HG03342 (cell line): ENCODE measurements at regions not wholly inside any gene's neighbourhood (a gene's known extent, or its start where the extent isn't known, plus 50 kb on each side); places are given as distances from the start of the nearest gene placed in this dataset.
"Not testable (repeated sequence)": the region's sequence is repeated elsewhere in the genome, so short reads cannot be mapped to it uniquely, and the experiment has no call there.

Source experiments
- ATAC-seq: cut with Tn5 transposase; IDR thresholded peaks from one replicate; pipeline ENCODE4 v1.9.1; 2021; ENCODE audit warnings: mild to moderate bottlenecking, moderate library complexity; ENCODE audit not compliant: unreplicated experiment

GRCh38 chr9:119688547-119688946, 319.3 kb upstream of the BRINP1 start:
- ATAC-seq = no peak

DNA sequence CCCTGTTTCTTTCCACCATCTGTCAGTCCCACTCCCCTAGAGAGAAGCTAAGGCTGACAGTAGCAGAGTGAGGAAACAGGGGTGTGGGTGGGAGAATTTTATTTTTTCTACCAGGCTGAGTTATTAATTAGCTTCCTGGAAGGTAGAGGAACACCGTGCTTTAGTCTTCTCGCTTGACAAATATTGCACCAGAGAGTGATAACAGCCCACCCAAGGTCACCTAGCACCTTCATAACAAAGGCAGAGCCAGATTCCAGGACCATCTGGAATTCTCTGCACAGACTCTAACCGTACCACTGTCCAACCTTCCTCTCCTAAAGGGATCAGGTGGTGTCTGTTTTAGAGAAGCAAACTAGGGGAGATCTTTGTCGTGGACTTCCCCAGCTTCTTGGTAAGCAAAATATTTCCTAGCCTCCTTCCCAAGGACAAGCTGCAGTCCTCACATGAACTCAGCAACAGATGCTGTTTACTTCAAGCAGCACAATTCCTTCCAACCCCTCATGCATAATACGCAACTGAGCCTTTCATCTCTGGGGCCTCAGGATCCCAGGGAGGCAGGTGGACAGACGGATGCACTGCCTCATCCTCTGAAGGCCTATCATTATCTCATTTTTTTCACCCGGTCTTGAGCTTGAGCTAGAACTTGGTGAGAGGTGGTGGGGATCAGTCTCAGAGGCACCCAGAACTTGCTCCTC, 308.7 kb upstream of the BRINP1 start:
- no peak for ATAC-seq

- ATAC-seq = no peak
These were observed 306.7 kb upstream of the BRINP1 start for GRCh38 chr9:119675951-119676350.

DNA sequence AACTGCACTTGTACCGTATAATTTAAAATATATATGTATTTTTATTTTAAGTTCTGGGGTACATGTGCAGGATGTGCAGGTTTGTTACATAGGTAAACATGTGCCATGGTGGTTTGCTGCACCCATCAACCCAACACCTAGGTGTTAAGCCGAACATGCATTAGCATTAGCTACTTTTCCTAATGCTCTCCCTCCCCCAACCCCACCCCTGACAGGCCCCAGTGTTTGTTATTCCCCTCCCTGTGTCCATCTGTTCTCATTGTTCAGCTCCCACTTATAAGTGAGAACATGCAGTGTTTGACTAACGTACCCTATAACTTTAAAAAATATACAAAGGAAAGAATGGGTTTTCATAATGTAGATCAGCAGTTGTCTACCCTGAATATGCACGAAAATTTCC, 303.5 kb upstream of the BRINP1 start:
- ATAC-seq = not testable (repeated sequence)

GRCh38 chr9:119667916-119668315, 298.7 kb upstream of the BRINP1 start:
- ATAC-seq = no peak

DNA sequence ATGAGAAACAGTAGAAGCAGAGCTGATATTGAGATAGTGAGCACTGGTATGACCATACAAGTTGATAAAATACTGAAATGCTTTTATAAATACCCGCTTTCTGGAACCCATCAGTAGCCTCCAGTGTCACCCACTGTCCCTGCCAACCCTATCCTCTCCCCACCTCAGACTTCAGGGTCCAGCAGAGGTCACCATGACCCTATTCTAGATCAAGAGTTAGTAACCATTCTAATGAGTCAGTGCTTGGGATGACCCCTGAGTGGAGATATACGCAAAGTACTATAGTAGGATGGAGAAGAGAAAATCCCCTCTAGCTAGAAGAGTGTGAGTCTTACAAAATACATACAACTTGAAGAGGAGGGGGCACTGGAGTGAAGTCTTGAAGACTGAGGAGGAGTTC, 297.9 kb upstream of the BRINP1 start:
- no peak for ATAC-seq

- no peak for ATAC-seq
These were observed 293.1 kb upstream of the BRINP1 start for GRCh38 chr9:119662329-119662728.

- ATAC-seq = no peak
These were observed 283.7 kb upstream of the BRINP1 start for GRCh38 chr9:119652931-119653330.

GRCh38 chr9:119649205-119649604, 280.0 kb upstream of the BRINP1 start:
- no peak for ATAC-seq

DNA sequence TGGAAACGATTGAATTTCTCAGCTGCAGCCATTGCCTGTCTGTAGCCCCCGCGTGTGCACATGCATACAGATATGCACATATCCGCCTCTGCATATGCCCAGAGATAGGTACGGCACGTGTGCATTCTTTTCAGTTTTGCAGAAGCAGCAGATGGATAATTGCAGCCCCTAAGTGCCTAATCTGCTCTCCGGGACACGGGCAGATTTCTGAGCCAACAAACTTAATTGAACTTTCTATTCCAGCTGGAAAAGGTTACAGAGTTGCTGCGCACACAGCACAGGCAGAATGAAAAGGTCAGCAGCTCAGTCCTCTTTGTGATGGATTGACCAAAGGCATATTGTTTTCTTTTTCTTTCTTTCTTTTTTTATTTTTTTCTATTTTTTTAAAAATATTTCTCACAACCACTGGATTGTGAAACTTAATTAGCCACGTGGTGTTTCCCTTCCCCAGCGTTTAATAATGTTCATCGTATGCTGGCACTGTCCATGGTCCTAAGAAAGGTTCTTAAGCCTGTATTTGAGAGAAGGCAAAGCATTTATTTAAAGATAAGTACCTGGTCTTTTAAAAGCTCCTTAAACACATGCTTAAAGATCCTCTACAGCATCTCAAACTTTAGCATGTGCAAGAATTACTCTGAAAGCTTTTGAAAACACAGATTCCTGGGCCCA, 270.2 kb upstream of the BRINP1 start:
- no peak for ATAC-seq

GRCh38 chr9:119634006-119634405, 264.8 kb upstream of the BRINP1 start:
- ATAC-seq = no peak

GRCh38 chr9:119611565-119611964, 242.3 kb upstream of the BRINP1 start:
- ATAC-seq = no peak

- ATAC-seq = no peak
These were observed 240.2 kb upstream of the BRINP1 start for GRCh38 chr9:119609277-119609971.

GRCh38 chr9:119601632-119602031, 232.4 kb upstream of the BRINP1 start:
- no peak for ATAC-seq

- ATAC-seq = no peak
These were observed 228.3 kb upstream of the BRINP1 start for GRCh38 chr9:119597499-119597898.

- no peak for ATAC-seq
These were observed 227.5 kb upstream of the BRINP1 start for GRCh38 chr9:119596703-119597102.

- ATAC-seq = no peak
These were observed 219.9 kb upstream of the BRINP1 start for GRCh38 chr9:119588874-119589744.

DNA sequence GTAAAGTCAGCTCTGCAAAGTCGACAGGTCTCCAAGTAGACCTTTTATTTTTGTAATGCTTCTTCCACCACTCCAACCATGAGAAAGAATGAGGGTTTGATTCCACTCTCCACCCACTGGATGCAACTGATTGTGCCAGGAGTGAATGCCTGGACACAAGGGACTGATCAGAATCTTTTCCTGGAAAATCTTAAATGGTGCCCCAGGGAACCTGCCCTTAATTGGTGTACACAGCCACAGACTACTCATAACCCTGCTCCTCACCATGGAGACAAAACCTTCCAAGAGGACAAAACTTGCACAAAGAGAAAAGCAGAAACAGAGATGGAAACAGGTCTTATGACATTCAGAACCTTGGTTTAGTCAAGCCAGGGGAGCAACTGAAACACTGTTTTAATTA, 208.6 kb upstream of the BRINP1 start:
- no peak for ATAC-seq

DNA sequence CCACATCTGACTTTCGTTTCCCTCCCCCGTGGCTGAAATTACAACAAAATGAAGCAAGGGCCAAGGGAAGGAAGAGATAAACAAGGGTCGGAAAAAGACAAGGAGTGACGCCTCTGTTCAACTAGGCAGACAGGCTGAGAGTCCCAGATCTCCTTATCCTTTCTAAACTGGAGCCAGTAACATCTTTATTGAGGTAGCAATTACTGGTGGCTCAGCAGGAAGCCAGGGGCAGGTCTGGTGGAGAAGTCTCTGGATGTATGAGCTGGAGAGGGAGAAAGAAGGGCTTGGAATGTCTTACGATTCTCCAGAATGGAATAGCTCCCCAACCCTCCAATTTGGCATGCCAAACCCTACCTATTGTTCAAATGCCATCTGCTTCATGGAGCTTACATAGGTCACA, 190.8 kb upstream of the BRINP1 start:
- no peak for ATAC-seq

GRCh38 chr9:119559056-119559455, 189.8 kb upstream of the BRINP1 start:
- no peak for ATAC-seq
